ENCODE measurements at regions not wholly inside any gene's neighbourhood (a gene's known extent, or its start where the extent isn't known, plus 50 kb on each side); places are given as distances from the start of the nearest gene placed in this dataset.

DNA sequence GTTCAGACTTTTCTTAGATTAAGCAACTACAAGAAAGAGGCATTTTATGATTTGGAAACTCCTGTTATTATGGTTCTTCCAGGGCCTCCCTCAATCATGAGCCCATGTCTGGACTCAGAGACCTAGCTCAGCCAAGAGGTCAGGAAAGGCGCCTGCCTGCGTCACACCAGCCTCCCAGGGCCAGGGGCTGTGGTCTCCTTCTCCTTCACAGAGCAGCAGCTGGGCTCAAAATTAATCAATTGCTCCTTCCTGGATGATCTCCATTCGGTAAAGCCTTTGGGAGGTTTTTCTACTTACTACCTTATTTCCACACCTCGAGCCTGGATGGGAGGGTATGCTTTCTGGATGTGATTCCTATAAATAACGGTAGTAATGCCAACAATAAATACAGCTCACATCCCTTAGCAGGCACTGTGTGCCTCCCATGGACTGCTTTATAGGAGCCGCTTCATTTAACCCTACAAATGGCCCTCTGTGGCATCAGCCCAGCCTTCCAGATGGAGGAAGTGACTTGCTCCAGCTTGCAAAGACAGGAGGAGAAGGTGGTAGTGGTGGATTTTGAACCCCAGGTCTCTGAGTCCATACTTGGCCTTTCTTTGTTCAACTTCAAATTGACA is 1445.6 kb downstream of the TBC1D22A start:
- H3K4me1 ChIP-seq (ENCODE audit: control insufficient read depth in 1 of 2, insufficient read depth in 2 of 2, low read length in 2 of 2), result no peaks in the 10 kb centered on the region

DNA sequence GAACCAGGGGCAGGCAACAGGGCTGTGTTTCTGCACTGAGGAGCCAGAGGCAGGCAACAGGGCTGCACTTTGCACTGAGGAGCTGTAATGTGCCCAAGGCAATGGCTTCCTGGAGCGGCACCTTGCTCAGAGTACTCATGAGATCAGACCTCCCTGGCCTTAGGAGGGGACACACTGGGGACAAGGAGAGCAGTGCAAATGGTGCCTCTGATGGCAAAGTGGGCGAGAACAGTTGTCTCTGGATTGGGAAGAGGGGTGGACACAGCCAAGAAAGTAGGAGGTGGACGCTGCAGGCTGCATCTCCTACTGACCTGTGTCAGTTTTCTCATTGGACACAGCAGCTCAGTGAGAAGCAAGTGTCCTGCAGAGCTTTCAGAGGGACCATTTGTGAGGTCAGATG is 1443.3 kb downstream of the TBC1D22A start:
- Histone ChIP-seq H3K9ac (ENCODE audit: low read depth in 1 of 2, low read length in 2 of 2) (no peak overlapping the region), H3K4me1 (ENCODE audit: control insufficient read depth in 1 of 2, insufficient read depth in 2 of 2, low read length in 2 of 2) (no peaks in the 10 kb centered on the region), H3K9me3 (ENCODE audit: control insufficient read depth in 1 of 2, low read length in 2 of 2) (peaks cover 0 to 5% of the 10 kb centered on the region in 2 donors), H3K27ac (ENCODE audit: low read depth, low read length) (no peak overlapping the region), H3K4me3 (ENCODE audit: low read depth in 1 of 2, low read length in 2 of 2) (no peak overlapping the region), H3K36me3 (ENCODE audit: control insufficient read depth in 1 of 2, insufficient read depth in 2 of 2, low read length in 2 of 2) (no peaks in the 10 kb centered on the region), H3K27me3 (ENCODE audit: control insufficient read depth in 1 of 2, insufficient read depth in 2 of 2, low read length in 2 of 2) (no peaks in the 10 kb centered on the region)

More for the DNA sequence above, 1445.6 kb downstream of the TBC1D22A start:
- no peak overlapping the region for H3K4me3 ChIP-seq (ENCODE audit: low read depth in 1 of 2, low read length in 2 of 2)
- peaks cover 0 to 9% of the 10 kb centered on the region in 2 donors for H3K9me3 ChIP-seq (ENCODE audit: control insufficient read depth in 1 of 2, low read length in 2 of 2)
- no peaks in the 10 kb centered on the region for H3K27me3 ChIP-seq (ENCODE audit: control insufficient read depth in 1 of 2, insufficient read depth in 2 of 2, low read length in 2 of 2)
- no peak overlapping the region for H3K27ac ChIP-seq (ENCODE audit: low read depth, low read length)
- H3K36me3 ChIP-seq (ENCODE audit: control insufficient read depth in 1 of 2, insufficient read depth in 2 of 2, low read length in 2 of 2), result no peaks in the 10 kb centered on the region
- no peak overlapping the region for H3K9ac ChIP-seq (ENCODE audit: low read depth in 1 of 2, low read length in 2 of 2)

DNA sequence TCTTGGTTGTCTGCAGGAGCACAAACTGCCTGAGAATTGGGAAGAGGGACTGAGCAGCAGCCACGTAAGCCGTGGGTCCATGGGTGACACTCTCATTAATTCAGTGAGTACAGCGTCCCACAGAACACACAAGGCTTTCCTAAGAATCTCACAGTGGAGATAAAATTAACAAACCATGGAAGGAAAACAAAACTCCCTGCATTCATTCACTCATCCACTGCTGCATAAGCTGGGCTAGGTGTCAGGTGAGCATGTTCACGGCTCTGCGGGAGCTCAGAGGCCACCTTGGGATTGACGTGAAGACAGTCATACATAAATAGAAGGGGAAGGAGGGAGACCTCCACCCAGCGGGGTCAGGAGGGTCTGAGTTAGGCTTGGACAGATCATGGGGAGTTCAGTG is 1442.7 kb downstream of the TBC1D22A start:
- Histone ChIP-seq H3K27me3 (ENCODE audit: control insufficient read depth in 1 of 2, insufficient read depth in 2 of 2, low read length in 2 of 2) (no peaks in the 10 kb centered on the region), H3K4me1 (ENCODE audit: control insufficient read depth in 1 of 2, insufficient read depth in 2 of 2, low read length in 2 of 2) (no peaks in the 10 kb centered on the region), H3K9ac (ENCODE audit: low read depth in 1 of 2, low read length in 2 of 2) (no peak overlapping the region)

DNA sequence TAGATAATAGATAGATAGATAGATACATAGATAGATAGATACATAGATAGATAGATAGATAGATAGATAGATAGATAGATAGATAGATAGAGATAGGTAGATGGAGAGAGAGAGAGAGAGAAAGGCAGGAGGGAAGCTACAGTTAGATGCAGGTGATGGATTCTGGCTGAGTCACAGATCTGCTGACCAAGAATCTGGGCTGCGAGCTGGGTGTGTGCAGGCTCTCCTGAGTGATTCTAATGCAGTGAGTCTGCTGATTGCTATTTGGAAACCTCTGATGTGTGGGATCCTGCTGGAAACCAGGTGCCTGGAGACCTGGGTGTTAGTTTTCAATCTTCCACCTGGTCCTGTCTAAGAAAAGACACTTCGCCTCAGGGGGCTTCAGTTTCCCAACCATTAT is 1441.8 kb downstream of the TBC1D22A start:
- no peaks in the 10 kb centered on the region for H3K4me1 ChIP-seq (ENCODE audit: control insufficient read depth in 1 of 2, insufficient read depth in 2 of 2, low read length in 2 of 2)

More for the DNA sequence above, 1442.7 kb downstream of the TBC1D22A start:
- Histone ChIP-seq H3K9me3 (ENCODE audit: control insufficient read depth in 1 of 2, low read length in 2 of 2) (peaks cover 0 to 5% of the 10 kb centered on the region in 2 donors), H3K36me3 (ENCODE audit: control insufficient read depth in 1 of 2, insufficient read depth in 2 of 2, low read length in 2 of 2) (no peaks in the 10 kb centered on the region), H3K4me3 (ENCODE audit: low read depth in 1 of 2, low read length in 2 of 2) (no peak overlapping the region), H3K27ac (ENCODE audit: low read depth, low read length) (no peak overlapping the region)

DNA sequence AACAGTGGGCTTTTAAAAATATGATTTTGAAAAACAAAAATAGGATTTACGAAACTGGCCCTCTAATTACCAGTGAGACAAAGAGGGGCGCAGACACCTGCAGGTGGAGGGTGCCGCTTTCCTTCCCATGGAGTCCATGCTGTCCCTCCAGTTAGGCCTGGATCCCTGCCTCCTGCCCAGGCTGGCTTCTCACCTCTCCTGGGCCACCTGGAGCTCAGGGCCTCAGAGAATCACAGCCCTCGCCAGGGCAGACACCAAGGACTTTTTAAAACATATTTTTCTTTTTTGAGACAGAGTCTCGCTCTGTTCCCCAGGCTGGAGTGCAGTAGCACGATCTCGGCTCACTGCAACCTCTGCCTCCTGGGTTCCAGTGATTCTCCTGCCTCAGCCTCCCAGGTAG is 1437.2 kb downstream of the TBC1D22A start:
- Histone ChIP-seq H3K36me3 (ENCODE audit: control insufficient read depth in 1 of 2, insufficient read depth in 2 of 2, low read length in 2 of 2) (no peaks in the 10 kb centered on the region), H3K9ac (ENCODE audit: low read depth in 1 of 2, low read length in 2 of 2) (no peak overlapping the region), H3K27me3 (ENCODE audit: control insufficient read depth in 1 of 2, insufficient read depth in 2 of 2, low read length in 2 of 2) (peaks cover 0 to 3% of the 10 kb centered on the region in 2 donors), H3K4me3 (ENCODE audit: low read depth in 1 of 2, low read length in 2 of 2) (no peak overlapping the region), H3K27ac (ENCODE audit: low read depth, low read length) (no peak overlapping the region), H3K4me1 (ENCODE audit: control insufficient read depth in 1 of 2, insufficient read depth in 2 of 2, low read length in 2 of 2) (no peaks in the 10 kb centered on the region), H3K9me3 (ENCODE audit: control insufficient read depth in 1 of 2, low read length in 2 of 2) (no peaks in the 10 kb centered on the region)

More for the DNA sequence above, 1441.8 kb downstream of the TBC1D22A start:
- Histone ChIP-seq H3K36me3 (ENCODE audit: control insufficient read depth in 1 of 2, insufficient read depth in 2 of 2, low read length in 2 of 2) (no peaks in the 10 kb centered on the region), H3K27ac (ENCODE audit: low read depth, low read length) (no peak overlapping the region), H3K9me3 (ENCODE audit: control insufficient read depth in 1 of 2, low read length in 2 of 2) (peaks cover 0 to 5% of the 10 kb centered on the region in 2 donors), H3K9ac (ENCODE audit: low read depth in 1 of 2, low read length in 2 of 2) (no peak overlapping the region), H3K4me3 (ENCODE audit: low read depth in 1 of 2, low read length in 2 of 2) (no peak overlapping the region), H3K27me3 (ENCODE audit: control insufficient read depth in 1 of 2, insufficient read depth in 2 of 2, low read length in 2 of 2) (no peaks in the 10 kb centered on the region)

DNA sequence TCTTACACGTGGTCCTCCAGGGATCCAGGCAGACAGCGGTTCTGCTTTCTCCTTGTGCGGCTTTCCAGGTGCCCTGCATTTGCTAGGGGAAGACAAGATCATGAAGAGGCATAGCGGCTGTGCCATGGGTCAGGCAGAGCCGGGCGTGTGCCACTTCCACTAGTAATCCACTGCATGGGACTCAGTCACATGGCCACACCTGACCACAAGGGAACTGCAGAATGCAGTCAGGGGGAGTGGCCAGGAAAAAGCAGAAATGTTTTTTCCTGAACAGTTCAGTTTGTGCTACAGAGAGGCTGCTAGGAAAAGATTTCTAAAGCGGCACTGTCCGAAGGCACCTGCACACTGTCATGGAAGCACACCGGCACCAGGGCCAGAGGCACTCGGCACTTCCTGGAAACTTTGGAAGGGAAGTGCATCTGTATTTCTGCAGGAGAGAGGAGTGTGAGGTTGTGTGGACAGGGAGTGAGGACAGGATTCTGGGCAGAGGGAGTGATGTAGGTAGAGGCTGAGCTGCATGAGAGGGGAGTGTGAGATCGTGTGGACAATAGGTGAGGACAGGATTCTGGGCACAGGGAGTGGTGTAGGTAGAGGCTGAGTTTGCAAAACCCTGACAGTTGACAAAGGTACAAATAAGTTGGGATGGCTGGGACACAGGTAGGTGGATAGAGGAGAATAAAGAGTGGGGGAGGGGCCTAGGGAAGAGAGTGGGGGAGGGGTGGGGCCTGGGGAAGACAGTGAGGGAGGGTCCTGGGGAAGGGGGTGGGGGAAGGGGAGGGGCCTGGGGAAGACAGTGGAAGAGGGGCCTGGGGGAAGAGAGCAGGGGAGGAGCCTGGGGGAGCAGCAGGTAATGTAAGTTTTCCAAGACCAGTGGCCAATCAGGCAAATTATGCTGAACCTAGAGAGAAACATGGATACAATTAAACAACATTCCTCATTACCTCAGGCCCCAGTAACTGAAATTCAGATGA is 1436.3 kb downstream of the TBC1D22A start:
- Histone ChIP-seq H3K9ac (ENCODE audit: low read depth in 1 of 2, low read length in 2 of 2) (no peak overlapping the region), H3K27ac (ENCODE audit: low read depth, low read length) (no peak overlapping the region), H3K36me3 (ENCODE audit: control insufficient read depth in 1 of 2, insufficient read depth in 2 of 2, low read length in 2 of 2) (no peaks in the 10 kb centered on the region), H3K27me3 (ENCODE audit: control insufficient read depth in 1 of 2, insufficient read depth in 2 of 2, low read length in 2 of 2) (peaks cover 0 to 3% of the 10 kb centered on the region in 2 donors), H3K4me1 (ENCODE audit: control insufficient read depth in 1 of 2, insufficient read depth in 2 of 2, low read length in 2 of 2) (no peaks in the 10 kb centered on the region), H3K9me3 (ENCODE audit: control insufficient read depth in 1 of 2, low read length in 2 of 2) (no peaks in the 10 kb centered on the region), H3K4me3 (ENCODE audit: low read depth in 1 of 2, low read length in 2 of 2) (no peak overlapping the region)

DNA sequence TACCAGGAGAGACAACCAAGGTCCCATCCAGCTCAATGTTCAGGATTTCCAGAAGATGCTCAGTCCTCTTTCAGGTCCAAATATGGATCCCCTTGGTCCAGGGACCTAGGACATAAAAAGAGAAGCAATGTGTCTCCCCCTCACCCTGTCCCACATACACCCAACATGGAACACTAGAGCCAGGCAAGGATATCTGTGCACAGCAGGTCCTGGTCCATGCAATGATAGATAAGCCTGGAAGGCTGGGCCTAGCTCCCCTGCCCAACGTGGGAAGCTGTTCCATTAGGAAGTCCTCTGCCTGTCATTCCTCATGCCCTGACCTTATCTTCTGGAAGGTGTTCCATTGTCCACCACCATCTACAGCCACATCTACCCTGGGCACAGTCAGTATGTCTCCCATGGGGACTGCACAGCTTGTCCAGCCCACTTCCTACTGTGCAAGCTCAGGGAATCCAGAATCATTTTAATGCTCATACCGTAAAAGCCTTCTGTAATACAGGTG is 1434.8 kb downstream of the TBC1D22A start:
- H3K9ac ChIP-seq (ENCODE audit: low read depth in 1 of 2, low read length in 2 of 2), result no peak overlapping the region
- no peaks in the 10 kb centered on the region for H3K9me3 ChIP-seq (ENCODE audit: control insufficient read depth in 1 of 2, low read length in 2 of 2)
- peaks cover 0 to 3% of the 10 kb centered on the region in 2 donors for H3K27me3 ChIP-seq (ENCODE audit: control insufficient read depth in 1 of 2, insufficient read depth in 2 of 2, low read length in 2 of 2)
- no peak overlapping the region for H3K27ac ChIP-seq (ENCODE audit: low read depth, low read length)
- no peaks in the 10 kb centered on the region for H3K36me3 ChIP-seq (ENCODE audit: control insufficient read depth in 1 of 2, insufficient read depth in 2 of 2, low read length in 2 of 2)
- no peaks in the 10 kb centered on the region for H3K4me1 ChIP-seq (ENCODE audit: control insufficient read depth in 1 of 2, insufficient read depth in 2 of 2, low read length in 2 of 2)
- H3K4me3 ChIP-seq (ENCODE audit: low read depth in 1 of 2, low read length in 2 of 2), result no peak overlapping the region

DNA sequence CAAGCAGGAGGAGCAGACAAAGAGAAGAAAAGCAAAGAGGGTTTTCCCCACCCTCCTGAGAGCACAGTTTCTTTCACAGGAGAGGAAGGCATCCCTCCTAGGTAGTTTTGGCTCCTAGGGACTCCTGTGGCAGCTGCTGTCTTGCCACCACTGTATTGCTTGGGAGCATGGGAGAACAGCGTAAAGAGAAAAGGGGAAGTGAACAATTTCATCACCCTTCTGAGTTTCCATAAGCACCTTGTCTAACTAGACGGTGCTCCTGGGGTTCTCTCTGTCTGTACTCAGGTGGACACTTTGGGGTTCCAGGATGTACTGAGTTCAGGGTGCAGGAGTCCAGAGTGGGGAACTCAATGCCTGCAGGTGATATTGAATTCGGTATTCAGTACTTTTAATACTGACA is 1430.5 kb downstream of the TBC1D22A start:
- Histone ChIP-seq H3K36me3 (ENCODE audit: control insufficient read depth in 1 of 2, insufficient read depth in 2 of 2, low read length in 2 of 2) (no peaks in the 10 kb centered on the region), H3K4me3 (ENCODE audit: low read depth in 1 of 2, low read length in 2 of 2) (no peak overlapping the region)

DNA sequence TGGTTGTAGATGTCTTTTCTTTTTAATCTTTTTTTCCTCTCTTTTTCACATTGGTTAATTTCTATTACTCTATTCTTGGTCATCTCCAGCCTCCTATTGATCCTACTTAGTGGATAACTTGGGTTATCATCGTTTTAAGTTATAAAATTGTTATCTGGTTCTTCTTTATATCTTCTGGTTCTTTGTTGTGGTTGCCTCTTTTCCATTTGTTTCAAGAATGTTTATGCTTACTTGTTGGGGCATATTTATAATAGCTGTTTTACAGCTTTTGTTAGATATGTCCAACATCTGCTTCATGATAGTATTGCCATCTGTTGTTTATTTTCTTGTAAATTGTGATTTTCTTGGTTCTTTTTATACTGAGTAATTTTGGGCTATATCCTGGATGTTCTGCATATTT is 1429.6 kb downstream of the TBC1D22A start:
- Histone ChIP-seq H3K9me3 (ENCODE audit: control insufficient read depth in 1 of 2, low read length in 2 of 2) (no peaks in the 10 kb centered on the region), H3K27ac (ENCODE audit: low read depth, low read length) (no peak overlapping the region), H3K9ac (ENCODE audit: low read depth in 1 of 2, low read length in 2 of 2) (no peak overlapping the region), H3K4me1 (ENCODE audit: control insufficient read depth in 1 of 2, insufficient read depth in 2 of 2, low read length in 2 of 2) (no peaks in the 10 kb centered on the region), H3K27me3 (ENCODE audit: control insufficient read depth in 1 of 2, insufficient read depth in 2 of 2, low read length in 2 of 2) (no peaks in the 10 kb centered on the region), H3K36me3 (ENCODE audit: control insufficient read depth in 1 of 2, insufficient read depth in 2 of 2, low read length in 2 of 2) (no peaks in the 10 kb centered on the region), H3K4me3 (ENCODE audit: low read depth in 1 of 2, low read length in 2 of 2) (no peak overlapping the region)

More for the DNA sequence above, 1430.5 kb downstream of the TBC1D22A start:
- Histone ChIP-seq H3K27ac (ENCODE audit: low read depth, low read length) (no peak overlapping the region), H3K9me3 (ENCODE audit: control insufficient read depth in 1 of 2, low read length in 2 of 2) (no peaks in the 10 kb centered on the region), H3K27me3 (ENCODE audit: control insufficient read depth in 1 of 2, insufficient read depth in 2 of 2, low read length in 2 of 2) (no peaks in the 10 kb centered on the region), H3K4me1 (ENCODE audit: control insufficient read depth in 1 of 2, insufficient read depth in 2 of 2, low read length in 2 of 2) (no peaks in the 10 kb centered on the region), H3K9ac (ENCODE audit: low read depth in 1 of 2, low read length in 2 of 2) (no peak overlapping the region)

DNA sequence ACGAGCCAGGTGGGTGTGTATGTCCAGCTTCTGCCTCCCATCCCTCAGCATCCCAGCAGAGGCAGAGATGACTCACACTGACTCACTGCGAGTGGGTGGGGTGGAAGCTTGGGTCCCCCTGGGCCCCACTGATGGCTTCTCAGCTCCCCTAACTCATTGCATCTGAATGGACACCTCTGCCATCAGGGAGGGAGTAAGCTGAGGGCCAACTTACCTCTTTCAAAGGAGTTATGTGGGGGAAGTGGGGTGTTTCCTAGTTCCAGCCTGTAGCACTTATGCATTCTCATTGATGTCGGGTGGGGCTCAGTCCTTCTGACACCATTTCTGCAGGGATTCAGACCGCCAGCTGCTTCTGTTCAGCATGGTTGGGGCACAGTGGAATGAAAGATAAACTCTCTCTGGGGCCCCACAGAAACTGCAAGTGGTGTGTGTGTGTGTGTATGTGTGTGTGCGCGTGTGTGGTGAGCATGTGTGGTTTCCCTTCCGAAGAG is 1425.8 kb downstream of the TBC1D22A start:
- no peaks in the 10 kb centered on the region for H3K4me1 ChIP-seq (ENCODE audit: control insufficient read depth in 1 of 2, insufficient read depth in 2 of 2, low read length in 2 of 2)
- H3K4me3 ChIP-seq (ENCODE audit: low read depth in 1 of 2, low read length in 2 of 2), result no peak overlapping the region
- no peaks in the 10 kb centered on the region for H3K27me3 ChIP-seq (ENCODE audit: control insufficient read depth in 1 of 2, insufficient read depth in 2 of 2, low read length in 2 of 2)
- no peaks in the 10 kb centered on the region for H3K9me3 ChIP-seq (ENCODE audit: control insufficient read depth in 1 of 2, low read length in 2 of 2)
- H3K27ac ChIP-seq (ENCODE audit: low read depth, low read length), result no peak overlapping the region
- H3K9ac ChIP-seq (ENCODE audit: low read depth in 1 of 2, low read length in 2 of 2), result no peak overlapping the region
- H3K36me3 ChIP-seq (ENCODE audit: control insufficient read depth in 1 of 2, insufficient read depth in 2 of 2, low read length in 2 of 2), result no peaks in the 10 kb centered on the region

All from duodenal mucosa (tissue), 2 donors.